Endothelial cell of umbilical vein (primary cell): ENCODE measurements at regions not wholly inside any gene's neighbourhood (a gene's known extent, or its start where the extent isn't known, plus 50 kb on each side); places are given as distances from the start of the nearest gene placed in this dataset.

ENCODE experiments used
- BruUV-seq: library from RNA; stranded (reverse); fragments of 400-500 nt; replicated peaks from 2 replicates; lab custom pipeline; 2021; lab: Mats Ljungman, UMichigan
- CTCF ChIA-PET: fragments of 300-600, 350-600 bp; sonication (Branson Sonifier 250); formaldehyde crosslinking; loops from one replicate; lab custom pipeline; 2021; ENCODE audit warnings: antibody characterized with exemption, inconsistent platforms; lab: Charles Lee
- POLR2A ChIA-PET: fragments of 300-600, 350-600 bp; sonication (Branson Sonifier 250); formaldehyde crosslinking; loops from one replicate; lab custom pipeline; 2021; ENCODE audit warnings: antibody characterized with exemption, inconsistent platforms; lab: Charles Lee
- DNase-seq: peaks from one replicate; pipeline ENCODE4 v3.0.0-alpha.2; 2011; ENCODE audit warnings: low read depth, low spot score
- FAIRE-seq: peaks from 2 replicates; lab custom pipeline; 2011; peaks lifted over from hg19 to GRCh38; lab: Jason Lieb, UNC
- H2AFZ ChIP-seq: 2 replicates; pipeline ENCODE4 v1.6.0; 2012; ENCODE audit warnings: low read depth, low read length, control low read depth, inconsistent platforms
- H3K27ac ChIP-seq: 2 replicates; pipeline ENCODE4 v1.5.1; 2011; ENCODE audit warnings: low read depth, mild to moderate bottlenecking, control low read depth, low read length, moderate library complexity; ENCODE audit not compliant: insufficient read depth
- H3K27me3 ChIP-seq, 2 experiments: 2 replicates each; pipeline versions ENCODE4 v1.6.0 to v1.6.1; 2011; ENCODE audit warnings: low read length in 2 of 2, mixed read lengths in 1 of 2; ENCODE audit not compliant: control insufficient read depth in 2 of 2, insufficient read depth in 2 of 2
- H3K36me3 ChIP-seq, 2 experiments: 2 replicates in 1 of 2; 3 replicates in 1 of 2; pipeline ENCODE4 v1.5.1; 2011; ENCODE audit warnings: low read length in 2 of 2, mild to moderate bottlenecking in 1 of 2, moderate library complexity in 1 of 2; ENCODE audit not compliant: control insufficient read depth in 2 of 2, insufficient read depth in 2 of 2; ENCODE audit errors: extremely low read depth in 1 of 2
- H3K4me1 ChIP-seq: 3 replicates; pipeline ENCODE4 v1.5.1; 2011; ENCODE audit warnings: mild to moderate bottlenecking, low read length; ENCODE audit not compliant: control insufficient read depth, insufficient read depth; ENCODE audit errors: extremely low read depth
- H3K4me2 ChIP-seq: 2 replicates; pipeline ENCODE4 v1.6.1; 2011; ENCODE audit warnings: low read length, control low read depth, mixed read lengths; ENCODE audit not compliant: insufficient read depth
- H3K4me3 ChIP-seq, 3 experiments: fragments of 200-600 bp in 1 of 3; sonication (generic), shearing (Covaris generic) in 1 of 3; replicated peaks in 1 of 3; 2 replicates each; pipeline ENCODE4 v1.5.1; 2011 to 2016; ENCODE audit warnings: control low read depth in 3 of 3, low read length in 3 of 3, mild to moderate bottlenecking in 2 of 3, inconsistent platforms in 1 of 3, low read depth in 1 of 3, moderate library complexity in 1 of 3; ENCODE audit not compliant: insufficient read depth in 1 of 3
- H3K79me2 ChIP-seq: 2 replicates; pipeline ENCODE4 v1.6.0; 2012; ENCODE audit warnings: low read length, inconsistent platforms; ENCODE audit not compliant: control insufficient read depth, insufficient read depth
- H3K9ac ChIP-seq: replicated peaks from 2 replicates; pipeline ENCODE3; 2011; ENCODE audit warnings: low read length, control low read depth; ENCODE audit not compliant: insufficient read depth; ENCODE audit errors: extremely low read depth
- H3K9me1 ChIP-seq: replicated peaks from 3 replicates; pipeline ENCODE4 v1.6.0; 2011; ENCODE audit warnings: mild to moderate bottlenecking, low read length; ENCODE audit not compliant: control insufficient read depth, insufficient read depth; ENCODE audit errors: extremely low read depth
- H3K9me3 ChIP-seq: replicated peaks from 2 replicates; pipeline ENCODE4 v1.5.1; 2012; ENCODE audit warnings: low read length, inconsistent platforms; ENCODE audit not compliant: control insufficient read depth, insufficient read depth
- H4K20me1 ChIP-seq: replicated peaks from 2 replicates; pipeline ENCODE3; 2011; ENCODE audit warnings: mild to moderate bottlenecking, low read length; ENCODE audit not compliant: control insufficient read depth, insufficient read depth; ENCODE audit errors: extremely low read depth
- CTCF ChIP-seq, 2 donors: IDR thresholded peaks; 1 replicate in 1 of 2; 2 replicates in 1 of 2; pipeline ENCODE4 v1.5.1; 2011; ENCODE audit warnings: low read length in 2 of 2, mild to moderate bottlenecking in 2 of 2, moderate library complexity in 2 of 2, control low read depth in 1 of 2, inconsistent platforms in 1 of 2, low read depth in 1 of 2; ENCODE audit not compliant: insufficient read depth in 1 of 2; ENCODE audit errors: extremely low read depth in 1 of 2
- EZH2 ChIP-seq: IDR thresholded peaks from 2 replicates; pipeline ENCODE4 v1.6.1; 2012; ENCODE audit warnings: borderline replicate concordance, low read depth, mild to moderate bottlenecking, moderate library complexity, low read length, inconsistent platforms; ENCODE audit not compliant: severe bottlenecking
- FOS ChIP-seq: IDR thresholded peaks from 2 replicates; pipeline ENCODE4 v1.6.1; 2011; ENCODE audit warnings: mild to moderate bottlenecking, low read length, moderate library complexity, borderline replicate concordance; ENCODE audit not compliant: insufficient read depth
- GATA2 ChIP-seq: IDR thresholded peaks from 2 replicates; pipeline ENCODE4 v1.7.0; 2011; ENCODE audit warnings: low read depth, mild to moderate bottlenecking, moderate library complexity, mixed read lengths, low read length; ENCODE audit not compliant: insufficient read length, insufficient read depth
- JUN ChIP-seq: IDR thresholded peaks from 2 replicates; pipeline ENCODE4 v1.6.1; 2011; ENCODE audit warnings: borderline replicate concordance, low read depth; ENCODE audit not compliant: insufficient read length, insufficient read depth
- MAX ChIP-seq: IDR thresholded peaks from 2 replicates; pipeline ENCODE4 v1.6.1; 2011; ENCODE audit not compliant: insufficient read depth, insufficient read length
- MYC ChIP-seq: IDR thresholded peaks from one replicate; pipeline ENCODE4 v1.6.1; 2011; ENCODE audit warnings: mild to moderate bottlenecking, low read depth, low read length
- POLR2A ChIP-seq: IDR thresholded peaks from 2 replicates; pipeline ENCODE4 v1.6.1; 2012; ENCODE audit warnings: low read depth, mild to moderate bottlenecking, control low read depth, low read length
- POLR2AphosphoS5 ChIP-seq: IDR thresholded peaks from 2 replicates; pipeline ENCODE4 v1.6.1; 2012; ENCODE audit warnings: low read depth, mild to moderate bottlenecking, control low read depth, low read length, moderate library complexity; ENCODE audit not compliant: insufficient read depth
- dilution Hi-C: fragments of 300-500 bp; cut with MboI; formaldehyde crosslinking; loops from one replicate; pipeline ENCODE4 v1.15.0; 2019; ENCODE audit warnings: low sequenced_read_pairs; ENCODE audit not compliant: extremely low pct_ligation_motif_present
- intact Hi-C: fragments of 100-400 bp; cut with micrococcal nuclease; formaldehyde crosslinking; loops from one replicate; pipeline ENCODE4 v1.10.0; 2022

- intact Hi-C loops: no loop called here
- Histone ChIP-seq H3K4me3 (no peak overlapping the region), H3K9me3 (peaks cover 3% of the 10 kb centered on the region), H2AFZ (no peak overlapping the region), H3K36me3 (no peaks in the 10 kb centered on the region), H3K27me3 (no peaks in the 10 kb centered on the region), H3K4me1 (no peaks in the 10 kb centered on the region), H4K20me1 (no peaks in the 10 kb centered on the region), H3K4me2 (no peak overlapping the region), H3K79me2 (no peaks in the 10 kb centered on the region), H3K9ac (no peak overlapping the region), H3K9me1 (no peaks in the 10 kb centered on the region), H3K27ac (no peak overlapping the region)
- dilution Hi-C loops: no loop called here
- BruUV-seq: no TSS peak
- FAIRE-seq (no peak), DNase-seq (no peak)
- POLR2A ChIA-PET: no interaction called here
- TF ChIP-seq MAX: no peak
- TF ChIP-seq GATA2: no peak
- no peak for TF ChIP-seq POLR2AphosphoS5
- no peak for TF ChIP-seq CTCF (IDR thresholded peaks at IDR 0.05; ENCODE audit: extremely low read depth in 1 of 2, insufficient read depth in 1 of 2, low read depth in 1 of 2, low read length in 2 of 2)
- TF ChIP-seq FOS: no peak
- TF ChIP-seq JUN: no peak
- no peak for TF ChIP-seq POLR2A
- no peak for TF ChIP-seq EZH2
- no peak for TF ChIP-seq MYC
- CTCF ChIA-PET: no interaction called here
These were observed 1073.6 kb upstream of the EDIL3 start for GRCh38 chr5:85458319-85458718.
